Right kidney (tissue), 1 donor: ENCODE measurements at regions not wholly inside any gene's neighbourhood (a gene's known extent, or its start where the extent isn't known, plus 50 kb on each side); places are given as distances from the start of the nearest gene placed in this dataset.
"Not testable (repeated sequence)": the region's sequence is repeated elsewhere in the genome, so short reads cannot be mapped to it uniquely, and the experiment has no call there.

Experiments
- DNase-seq: peaks from one replicate; pipeline ENCODE4 v3.0.0-alpha.2; 2016

GRCh38 chr2:21794611-21795010 lies 670.8 kb downstream of the TDRD15 start:
- DNase-seq: no peak

- DNase-seq: no peak
Observed at GRCh38 chr2:21800356-21800755, 676.6 kb downstream of the TDRD15 start.

- no peak for DNase-seq
Observed at GRCh38 chr2:21803550-21803949, 679.8 kb downstream of the TDRD15 start.

GRCh38 chr2:21804151-21804550 lies 680.4 kb downstream of the TDRD15 start:
- no peak for DNase-seq

GRCh38 chr2:21811541-21811940 lies 687.8 kb downstream of the TDRD15 start:
- no peak for DNase-seq

- peak; percentile 2 for DNase-seq
Observed at GRCh38 chr2:21812766-21813165, 689.0 kb downstream of the TDRD15 start.

GRCh38 chr2:21814588-21815149 lies 690.9 kb downstream of the TDRD15 start:
- no peak for DNase-seq

GRCh38 chr2:21818212-21818795 lies 694.5 kb downstream of the TDRD15 start:
- DNase-seq: no peak

GRCh38 chr2:21819454-21819853 lies 695.7 kb downstream of the TDRD15 start:
- no peak for DNase-seq

- DNase-seq: no peak
Observed at GRCh38 chr2:21820271-21820670, 696.5 kb downstream of the TDRD15 start.

GRCh38 chr2:21821672-21822227 lies 698.0 kb downstream of the TDRD15 start:
- no peak for DNase-seq

GRCh38 chr2:21822505-21822904 lies 698.7 kb downstream of the TDRD15 start:
- no peak for DNase-seq

GRCh38 chr2:21833767-21834166 lies 710.0 kb downstream of the TDRD15 start:
- DNase-seq: no peak

- DNase-seq: no peak
Observed at GRCh38 chr2:21836261-21836660, 712.5 kb downstream of the TDRD15 start.

- no peak for DNase-seq
Observed at GRCh38 chr2:21836719-21837118, 713.0 kb downstream of the TDRD15 start.

GRCh38 chr2:21837168-21837960 lies 713.6 kb downstream of the TDRD15 start:
- DNase-seq: no peak

GRCh38 chr2:21841341-21841740 lies 717.6 kb downstream of the TDRD15 start:
- no peak for DNase-seq

GRCh38 chr2:21850367-21850766 lies 726.6 kb downstream of the TDRD15 start:
- DNase-seq: not testable (repeated sequence)

GRCh38 chr2:21854938-21855337 lies 731.2 kb downstream of the TDRD15 start:
- DNase-seq: no peak

- no peak for DNase-seq
Observed at GRCh38 chr2:21856708-21857107, 732.9 kb downstream of the TDRD15 start.

- DNase-seq: no peak
Observed at GRCh38 chr2:21860907-21861306, 737.1 kb downstream of the TDRD15 start.

GRCh38 chr2:21866316-21866715 lies 742.5 kb downstream of the TDRD15 start:
- DNase-seq: no peak

GRCh38 chr2:21887881-21888280 lies 764.1 kb downstream of the TDRD15 start:
- DNase-seq: no peak

- no peak for DNase-seq
Observed at GRCh38 chr2:21890041-21890440, 766.3 kb downstream of the TDRD15 start.
